ENCODE measurements at regions not wholly inside any gene's neighbourhood (a gene's known extent, or its start where the extent isn't known, plus 50 kb on each side); places are given as distances from the start of the nearest gene placed in this dataset.

DNA sequence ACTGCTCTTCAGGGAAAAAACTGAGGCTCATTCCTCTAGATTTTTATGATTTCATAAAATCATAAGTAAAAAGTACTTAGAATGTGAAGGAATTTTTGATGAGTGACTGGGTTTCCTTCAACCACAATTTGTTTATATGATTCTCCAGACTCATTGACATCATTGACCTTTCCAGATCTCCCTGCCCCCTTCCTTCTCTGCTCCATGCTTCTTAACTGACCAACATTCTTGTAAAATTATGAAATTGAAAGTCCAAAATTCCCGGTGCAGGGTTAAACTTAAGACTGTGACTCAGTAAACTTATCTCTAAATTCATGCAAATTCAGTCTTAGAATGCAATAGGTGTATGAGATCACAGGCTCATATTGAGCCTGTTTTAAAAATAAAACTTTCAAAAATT, 648.9 kb downstream of the TDRD15 start:
- Histone ChIP-seq H4K8ac (ENCODE audit: low read depth, low read length) (no peak overlapping the region), H2BK12ac (ENCODE audit: low read length) (no peak overlapping the region), H3K9ac (ENCODE audit: low read depth, low read length, poor library complexity) (no peak overlapping the region), H2AK5ac (ENCODE audit: low read depth, low read length) (no peak overlapping the region), H2BK120ac (ENCODE audit: low read depth, low read length) (no peak overlapping the region), H3K27me3 (ENCODE audit: control insufficient read depth in 3 of 3, insufficient read depth in 3 of 3, low read depth in 1 of 3, low read length in 3 of 3) (no peaks in the 10 kb centered on the region), H2AFZ (ENCODE audit: low read length) (no peak overlapping the region), H4K91ac (ENCODE audit: low read depth, low read length, poor library complexity) (no peak overlapping the region), H3K4me1 (ENCODE audit: control insufficient read depth in 2 of 2, insufficient read depth in 1 of 2, low read depth in 1 of 2, low read length in 2 of 2) (peaks cover 0 to 5% of the 10 kb centered on the region in 2 donors), H2BK5ac (ENCODE audit: low read length) (no peak overlapping the region), H3K4me2 (ENCODE audit: insufficient read depth, low read length, poor library complexity, severe bottlenecking) (no peak overlapping the region), H3K36me3 (replicated peaks in 1 of 2; ENCODE audit: control insufficient read depth in 2 of 2, insufficient read depth in 2 of 2, low read length in 2 of 2) (no peaks in the 10 kb centered on the region), H3K79me1 (ENCODE audit: low read depth, low read length) (peaks cover 2% of the 10 kb centered on the region), H3K14ac (ENCODE audit: low read length) (no peak overlapping the region), H3K9me3 (replicated peaks in 1 of 2; ENCODE audit: control insufficient read depth in 2 of 2, insufficient read depth in 1 of 2, low read depth in 1 of 2, low read length in 2 of 2) (no peaks in the 10 kb centered on the region), H3K4ac (ENCODE audit: low read length) (no peak overlapping the region), H3K23ac (ENCODE audit: low read depth, low read length, poor library complexity) (no peak overlapping the region), H2BK15ac (ENCODE audit: low read length) (no peak overlapping the region), H3K4me3 (ENCODE audit: low read length in 2 of 2) (no peak overlapping the region), H3K18ac (ENCODE audit: low read length) (no peak overlapping the region), H3K27ac (replicated peaks; ENCODE audit: low read length) (no peak overlapping the region)
- no CpG with 5 or more reads among the region's 1 CpG for WGBS, 2 donors (ENCODE audit: extremely low coverage in 2 of 2, insufficient read length in 2 of 2, insufficient replicate concordance in 1 of 2)
- DNase-seq (ENCODE audit: low spot score) = no peak

DNA sequence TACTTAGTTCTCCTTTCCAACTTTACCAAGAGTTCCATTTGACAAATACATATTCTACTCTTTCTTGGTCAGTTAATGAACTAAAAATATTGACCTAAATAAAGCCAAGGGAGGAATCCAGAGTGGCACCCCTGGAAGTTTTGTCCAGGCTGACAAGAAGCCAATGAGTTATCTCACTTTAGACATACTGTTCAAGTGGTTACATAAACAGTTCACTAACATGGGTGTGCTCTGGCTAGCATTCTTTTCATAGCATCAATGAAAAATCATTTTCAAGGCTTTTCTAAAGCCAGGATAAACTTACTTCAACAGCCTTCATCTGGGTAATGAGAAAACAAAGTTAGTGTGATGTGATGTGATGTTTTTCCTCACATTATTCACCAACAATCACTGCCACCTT, 649.4 kb downstream of the TDRD15 start:
- H3K14ac ChIP-seq (ENCODE audit: low read length) = no peak overlapping the region
- H2BK120ac ChIP-seq (ENCODE audit: low read depth, low read length) = no peak overlapping the region
- no peak overlapping the region for H4K8ac ChIP-seq (ENCODE audit: low read depth, low read length)
- H3K4me2 ChIP-seq (ENCODE audit: insufficient read depth, low read length, poor library complexity, severe bottlenecking) = no peak overlapping the region
- H3K36me3 ChIP-seq (replicated peaks in 1 of 2; ENCODE audit: control insufficient read depth in 2 of 2, insufficient read depth in 2 of 2, low read length in 2 of 2) = no peaks in the 10 kb centered on the region
- no peak overlapping the region for H3K18ac ChIP-seq (ENCODE audit: low read length)
- H2BK5ac ChIP-seq (ENCODE audit: low read length) = no peak overlapping the region
- H3K4me1 ChIP-seq (ENCODE audit: control insufficient read depth in 2 of 2, insufficient read depth in 1 of 2, low read depth in 1 of 2, low read length in 2 of 2) = peaks cover 0 to 5% of the 10 kb centered on the region in 2 donors
- DNase-seq (ENCODE audit: low spot score) = no peak
- H2AK5ac ChIP-seq (ENCODE audit: low read depth, low read length) = no peak overlapping the region
- H3K23ac ChIP-seq (ENCODE audit: low read depth, low read length, poor library complexity) = no peak overlapping the region
- no peak overlapping the region for H3K27ac ChIP-seq (replicated peaks; ENCODE audit: low read length)
- H2BK12ac ChIP-seq (ENCODE audit: low read length) = no peak overlapping the region
- no peak overlapping the region for H4K91ac ChIP-seq (ENCODE audit: low read depth, low read length, poor library complexity)
- peaks cover 2% of the 10 kb centered on the region for H3K79me1 ChIP-seq (ENCODE audit: low read depth, low read length)
- H2BK15ac ChIP-seq (ENCODE audit: low read length) = no peak overlapping the region
- no peaks in the 10 kb centered on the region for H3K27me3 ChIP-seq (ENCODE audit: control insufficient read depth in 3 of 3, insufficient read depth in 3 of 3, low read depth in 1 of 3, low read length in 3 of 3)
- no peak overlapping the region for H3K9ac ChIP-seq (ENCODE audit: low read depth, low read length, poor library complexity)
- no peak overlapping the region for H2AFZ ChIP-seq (ENCODE audit: low read length)
- H3K9me3 ChIP-seq (replicated peaks in 1 of 2; ENCODE audit: control insufficient read depth in 2 of 2, insufficient read depth in 1 of 2, low read depth in 1 of 2, low read length in 2 of 2) = no peaks in the 10 kb centered on the region
- H3K4ac ChIP-seq (ENCODE audit: low read length) = no peak overlapping the region
- H3K4me3 ChIP-seq (ENCODE audit: low read length in 2 of 2) = no peak overlapping the region

DNA sequence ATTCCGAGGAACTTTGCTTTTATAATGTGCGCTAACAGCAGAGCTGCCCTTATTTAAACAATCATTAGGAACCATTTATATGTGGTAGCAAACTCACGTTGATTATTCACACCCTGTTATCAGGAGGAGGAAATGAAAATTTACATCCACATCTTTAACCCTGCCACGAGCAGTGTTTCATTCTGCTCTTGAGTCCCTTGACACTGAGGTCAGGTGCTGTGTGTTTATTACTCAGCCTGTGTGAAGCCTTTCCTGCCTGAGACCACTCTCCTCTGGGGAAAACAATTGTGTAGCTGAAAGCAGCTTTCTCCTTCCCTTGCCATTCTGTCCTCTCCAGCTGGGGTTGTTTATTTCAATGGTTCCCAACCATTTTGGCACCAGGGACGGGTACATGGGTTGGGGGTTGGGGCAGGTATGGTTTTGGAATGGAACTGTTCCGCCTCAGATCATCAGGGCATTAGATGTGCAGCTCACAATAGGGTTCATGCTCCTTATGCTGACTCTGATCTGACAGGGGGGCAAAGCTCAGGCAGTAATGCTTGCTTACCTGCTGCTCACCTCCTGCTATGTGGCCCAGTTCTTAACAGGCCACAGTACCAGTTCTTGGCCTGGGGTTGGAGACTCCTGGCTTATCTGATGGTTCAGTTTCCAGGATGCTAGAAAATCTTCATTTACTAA, 651.1 kb downstream of the TDRD15 start:
- H3K4me1 ChIP-seq (ENCODE audit: control insufficient read depth in 2 of 2, insufficient read depth in 1 of 2, low read depth in 1 of 2, low read length in 2 of 2) = peaks cover 0 to 5% of the 10 kb centered on the region in 2 donors
- H3K27ac ChIP-seq (replicated peaks; ENCODE audit: low read length) = no peak overlapping the region

DNA sequence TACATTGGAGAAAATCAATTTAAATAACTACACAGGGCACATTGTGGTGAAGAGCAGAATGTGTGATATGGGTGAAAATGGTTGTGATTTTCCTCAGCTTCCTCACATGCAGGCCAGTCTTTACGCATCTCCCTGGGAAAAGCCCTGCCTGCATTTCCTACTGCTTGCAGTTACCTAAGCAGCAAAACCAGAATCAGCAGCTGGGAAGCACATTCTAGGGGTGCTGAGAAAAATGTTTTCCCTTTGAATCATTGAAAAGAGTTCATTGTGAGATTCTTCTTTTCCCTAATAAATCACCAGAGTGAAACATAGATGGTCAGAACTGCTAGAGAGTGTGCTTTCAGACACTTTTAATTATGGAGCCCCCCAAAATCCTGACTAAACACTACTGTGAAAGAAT, 656.0 kb downstream of the TDRD15 start:
- Histone ChIP-seq H3K79me1 (ENCODE audit: low read depth, low read length) (no peaks in the 10 kb centered on the region), H2BK120ac (ENCODE audit: low read depth, low read length) (no peak overlapping the region), H3K9me3 (replicated peaks in 1 of 2; ENCODE audit: control insufficient read depth in 2 of 2, insufficient read depth in 1 of 2, low read depth in 1 of 2, low read length in 2 of 2) (no peaks in the 10 kb centered on the region), H3K23ac (ENCODE audit: low read depth, low read length, poor library complexity) (no peak overlapping the region), H2BK15ac (ENCODE audit: low read length) (no peak overlapping the region), H3K14ac (ENCODE audit: low read length) (no peak overlapping the region), H3K36me3 (replicated peaks in 1 of 2; ENCODE audit: control insufficient read depth in 2 of 2, insufficient read depth in 2 of 2, low read length in 2 of 2) (no peaks in the 10 kb centered on the region), H2AK5ac (ENCODE audit: low read depth, low read length) (no peak overlapping the region), H3K9ac (ENCODE audit: low read depth, low read length, poor library complexity) (no peak overlapping the region), H4K8ac (ENCODE audit: low read depth, low read length) (no peak overlapping the region), H2BK12ac (ENCODE audit: low read length) (no peak overlapping the region), H2BK5ac (ENCODE audit: low read length) (no peak overlapping the region), H3K4me2 (ENCODE audit: insufficient read depth, low read length, poor library complexity, severe bottlenecking) (no peak overlapping the region), H3K4ac (ENCODE audit: low read length) (no peak overlapping the region), H3K18ac (ENCODE audit: low read length) (no peak overlapping the region), H3K27ac (replicated peaks; ENCODE audit: low read length) (no peak overlapping the region), H4K91ac (ENCODE audit: low read depth, low read length, poor library complexity) (no peak overlapping the region), H3K27me3 (ENCODE audit: control insufficient read depth in 3 of 3, insufficient read depth in 3 of 3, low read depth in 1 of 3, low read length in 3 of 3) (no peaks in the 10 kb centered on the region), H3K4me3 (ENCODE audit: low read length in 2 of 2) (no peak overlapping the region), H2AFZ (ENCODE audit: low read length) (no peak overlapping the region), H3K4me1 (ENCODE audit: control insufficient read depth in 2 of 2, insufficient read depth in 1 of 2, low read depth in 1 of 2, low read length in 2 of 2) (peaks cover 0 to 4% of the 10 kb centered on the region in 2 donors)
- DNase-seq (ENCODE audit: low spot score) = no peak
- no CpG with 5 or more reads among the region's 1 CpG for WGBS, 2 donors (ENCODE audit: extremely low coverage in 2 of 2, insufficient read length in 2 of 2, insufficient replicate concordance in 1 of 2)

More for the DNA sequence above, 651.1 kb downstream of the TDRD15 start:
- Histone ChIP-seq H2AK5ac (ENCODE audit: low read depth, low read length) (no peak overlapping the region), H2BK12ac (ENCODE audit: low read length) (no peak overlapping the region), H3K4me2 (ENCODE audit: insufficient read depth, low read length, poor library complexity, severe bottlenecking) (no peak overlapping the region), H3K4ac (ENCODE audit: low read length) (no peak overlapping the region), H3K14ac (ENCODE audit: low read length) (no peak overlapping the region), H2BK15ac (ENCODE audit: low read length) (no peak overlapping the region), H4K8ac (ENCODE audit: low read depth, low read length) (no peak overlapping the region), H2BK120ac (ENCODE audit: low read depth, low read length) (no peak overlapping the region), H3K27me3 (ENCODE audit: control insufficient read depth in 3 of 3, insufficient read depth in 3 of 3, low read depth in 1 of 3, low read length in 3 of 3) (no peaks in the 10 kb centered on the region), H3K23ac (ENCODE audit: low read depth, low read length, poor library complexity) (no peak overlapping the region), H3K9ac (ENCODE audit: low read depth, low read length, poor library complexity) (no peak overlapping the region), H3K36me3 (replicated peaks in 1 of 2; ENCODE audit: control insufficient read depth in 2 of 2, insufficient read depth in 2 of 2, low read length in 2 of 2) (no peaks in the 10 kb centered on the region), H3K79me1 (ENCODE audit: low read depth, low read length) (peaks cover 2% of the 10 kb centered on the region), H2AFZ (ENCODE audit: low read length) (no peak overlapping the region), H3K18ac (ENCODE audit: low read length) (no peak overlapping the region), H4K91ac (ENCODE audit: low read depth, low read length, poor library complexity) (no peak overlapping the region), H2BK5ac (ENCODE audit: low read length) (no peak overlapping the region), H3K4me3 (ENCODE audit: low read length in 2 of 2) (no peak overlapping the region), H3K9me3 (replicated peaks in 1 of 2; ENCODE audit: control insufficient read depth in 2 of 2, insufficient read depth in 1 of 2, low read depth in 1 of 2, low read length in 2 of 2) (no peaks in the 10 kb centered on the region)
- no CpG with 5 or more reads among the region's 6 CpGs for WGBS, 2 donors (ENCODE audit: extremely low coverage in 2 of 2, insufficient read length in 2 of 2, insufficient replicate concordance in 1 of 2)
- DNase-seq (ENCODE audit: low spot score) = no peak
